ENCODE measurements at regions not wholly inside any gene's neighbourhood (a gene's known extent, or its start where the extent isn't known, plus 50 kb on each side); places are given as distances from the start of the nearest gene placed in this dataset.
"Not testable (repeated sequence)": the region's sequence is repeated elsewhere in the genome, so short reads cannot be mapped to it uniquely, and the experiment has no call there.

DNA sequence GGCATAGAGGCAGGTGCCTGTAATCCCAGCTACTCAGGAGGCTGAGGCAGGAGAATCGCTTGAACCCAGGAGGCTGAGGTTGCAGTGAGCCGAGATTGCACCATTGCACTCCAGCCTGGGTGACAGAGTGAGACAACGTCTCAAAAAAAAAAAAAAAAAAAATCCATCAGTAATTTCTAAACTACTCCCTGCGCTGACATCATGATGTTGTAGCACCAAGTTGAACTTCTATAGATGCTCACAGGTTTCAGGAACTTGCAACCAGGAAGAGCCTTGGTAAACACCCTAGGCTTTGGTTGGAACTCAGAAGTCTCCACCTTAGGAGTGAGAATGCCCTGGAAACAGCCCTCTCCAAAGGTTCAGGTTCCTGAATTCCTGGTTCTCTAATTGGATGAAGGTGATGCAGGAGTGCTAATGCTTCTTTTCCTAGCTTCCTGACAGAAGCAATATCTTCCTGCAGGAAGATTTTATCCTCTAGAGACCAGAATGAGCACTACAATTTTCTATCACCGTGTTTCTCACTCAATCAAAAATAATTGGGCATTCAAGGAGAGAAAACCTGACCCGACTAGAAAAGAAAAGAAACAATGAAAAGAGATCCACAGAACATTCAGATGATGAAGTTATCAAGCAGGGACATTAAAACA, 469.6 kb downstream of the GADD45G start:
- DNase-seq, result no peak

GRCh38 chr9:90077598-90077997, 472.8 kb downstream of the GADD45G start:
- not testable (repeated sequence) for DNase-seq

GRCh38 chr9:90078988-90079421, 474.2 kb downstream of the GADD45G start:
- DNase-seq, result no peak

DNA sequence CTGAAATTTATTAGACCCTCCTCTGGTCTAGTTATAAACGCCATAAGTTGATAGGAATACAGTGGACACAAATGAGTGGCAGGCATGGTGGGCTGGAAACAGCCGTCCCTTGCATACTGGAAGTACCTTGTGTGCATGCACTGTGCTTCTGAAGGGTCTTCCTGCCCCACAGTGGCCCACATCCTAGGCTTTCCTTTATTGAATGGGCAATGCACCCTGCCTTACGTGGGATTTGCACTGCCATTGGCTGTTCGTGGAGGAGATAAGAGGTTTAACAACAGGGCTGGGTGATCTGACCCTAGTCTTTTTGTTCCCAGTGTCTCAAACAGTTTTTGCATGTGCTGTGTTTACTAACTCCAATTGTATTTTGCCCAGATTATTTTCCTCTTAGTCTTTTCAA, 480.8 kb downstream of the GADD45G start:
- no peak for DNase-seq

DNA sequence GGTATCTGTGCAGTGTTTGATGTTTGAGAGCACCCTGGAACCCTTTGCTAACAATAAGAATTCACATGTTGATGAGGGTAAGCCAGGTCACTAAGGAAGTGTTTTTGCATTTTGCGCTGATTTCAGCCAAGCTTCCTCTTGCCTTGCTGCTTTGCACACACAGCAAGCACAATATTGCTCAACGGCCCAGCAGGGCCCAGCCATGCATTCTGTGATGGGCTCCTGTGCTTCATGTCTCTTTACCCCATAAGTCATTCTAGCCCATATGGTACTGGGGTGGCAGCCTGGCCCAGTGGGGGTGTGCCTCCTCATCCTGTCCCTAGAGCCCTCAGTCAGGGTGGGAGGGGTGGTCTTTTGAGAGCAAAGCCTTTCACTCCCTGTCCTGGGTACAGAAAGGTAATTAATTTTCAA, 481.3 kb downstream of the GADD45G start:
- DNase-seq, result no peak

- no peak for DNase-seq
Measured at GRCh38 chr9:90088434-90088833, 483.6 kb downstream of the GADD45G start.

- DNase-seq, result no peak
Measured at GRCh38 chr9:90088856-90089255, 484.0 kb downstream of the GADD45G start.

DNA sequence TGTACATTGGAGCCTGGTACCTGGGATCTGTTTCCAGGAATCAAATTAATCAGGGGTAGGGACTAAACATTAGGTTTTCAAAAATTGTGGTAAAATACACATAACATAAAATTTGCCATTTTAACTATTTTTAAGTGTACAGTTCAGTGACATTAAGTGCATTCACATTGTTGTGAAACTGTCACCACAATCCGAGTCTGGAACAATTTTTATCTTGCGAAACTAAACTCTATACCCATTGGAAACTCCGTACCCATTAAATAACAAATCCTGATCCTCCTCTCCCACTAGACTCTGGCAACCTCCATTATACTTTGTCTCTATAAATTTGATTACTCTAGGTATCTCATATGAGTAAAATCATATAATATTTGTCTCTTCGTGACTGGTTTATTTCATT, 486.2 kb downstream of the GADD45G start:
- no peak for DNase-seq

DNA sequence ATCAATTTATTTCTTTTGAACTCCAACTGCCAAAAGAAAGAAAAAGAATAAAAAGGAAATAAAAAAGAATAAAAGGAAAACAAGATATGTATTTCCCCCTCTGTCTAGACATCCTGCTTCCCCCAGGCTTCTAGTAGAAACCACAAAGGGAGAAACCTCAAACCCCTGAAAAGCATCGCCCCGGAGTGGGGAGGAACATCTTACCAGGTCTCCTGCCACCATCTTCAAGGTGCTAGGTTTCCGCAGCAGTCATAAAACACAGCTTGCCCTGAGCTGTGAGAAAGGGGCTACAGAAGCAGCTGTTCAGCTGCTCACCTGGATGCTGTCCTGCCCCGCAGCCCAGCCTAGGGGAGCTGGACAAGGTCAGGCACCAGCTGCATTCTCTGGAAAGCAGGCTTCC, 487.7 kb downstream of the GADD45G start:
- no peak for DNase-seq

DNA sequence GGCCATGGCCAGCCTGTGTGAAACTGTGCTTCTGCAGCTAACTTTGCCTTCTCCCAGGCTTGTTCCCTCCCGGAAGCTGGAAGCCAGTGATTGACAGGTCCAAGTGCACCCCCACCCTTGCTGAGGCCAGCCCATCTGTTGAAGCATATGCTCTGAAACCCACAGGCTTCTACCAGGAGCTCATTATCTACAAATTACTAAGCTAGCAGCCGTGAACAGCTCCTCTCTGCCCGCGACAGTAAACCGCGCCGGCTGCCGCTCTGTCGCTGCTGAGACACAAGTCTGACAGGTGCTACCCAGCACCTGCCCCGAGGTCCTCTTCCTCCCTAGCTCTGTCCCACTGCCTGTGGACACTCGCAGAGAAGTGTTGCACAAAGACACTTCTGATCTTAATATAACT, 490.9 kb downstream of the GADD45G start:
- DNase-seq, result no peak

DNA sequence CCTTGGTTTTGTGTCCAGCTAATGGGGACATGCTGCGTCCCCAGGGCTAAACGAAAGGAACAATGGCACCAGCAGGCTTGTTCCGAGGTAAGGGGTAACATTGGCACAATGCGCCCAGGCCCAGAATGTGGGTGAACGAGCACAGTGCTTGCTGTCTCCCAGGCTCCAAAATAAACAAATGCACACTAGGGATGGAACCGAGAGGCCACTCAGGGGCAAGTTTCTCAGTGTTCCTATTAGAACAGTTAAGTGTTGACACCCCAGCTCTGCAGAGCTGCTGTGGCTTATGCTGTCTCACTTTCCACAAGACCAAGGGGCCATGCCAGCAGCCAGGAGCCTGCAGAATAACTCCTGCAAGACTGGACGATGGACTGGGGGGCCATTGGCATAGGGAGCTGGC, 492.4 kb downstream of the GADD45G start:
- no peak for DNase-seq

- no peak for DNase-seq
Measured at GRCh38 chr9:90098408-90098807, 493.6 kb downstream of the GADD45G start.

GRCh38 chr9:90099262-90099963, 494.6 kb downstream of the GADD45G start:
- no peak for DNase-seq

GRCh38 chr9:90100014-90100413, 495.2 kb downstream of the GADD45G start:
- DNase-seq, result no peak

DNA sequence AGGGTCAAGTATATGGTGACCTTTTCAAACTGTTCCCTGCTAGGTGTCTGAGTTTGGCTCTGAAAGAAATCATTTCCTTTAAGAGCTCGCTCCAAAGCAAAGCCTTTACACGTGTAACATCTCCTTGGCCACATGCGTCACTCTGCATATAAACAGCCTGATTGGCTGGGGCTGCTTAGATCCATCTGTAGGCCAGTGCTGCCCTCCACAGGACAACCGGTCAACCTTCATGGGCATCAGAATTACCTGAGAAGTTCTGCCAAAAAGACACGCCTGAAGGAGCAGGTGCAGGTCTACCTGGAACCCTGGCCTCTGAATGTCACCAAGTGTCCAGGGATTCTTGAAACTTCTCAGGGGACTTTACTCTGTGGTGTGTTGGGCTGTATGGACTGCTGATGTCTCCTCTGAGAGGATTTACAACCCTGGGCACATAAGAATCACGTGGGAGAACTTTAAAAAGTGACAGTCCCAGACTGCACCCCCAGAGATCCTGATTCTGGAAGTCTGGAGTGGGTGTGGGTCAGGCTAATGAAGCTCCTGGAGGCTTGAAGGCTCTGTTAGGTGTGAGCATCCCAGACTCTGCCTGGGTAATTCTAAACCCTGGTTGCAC, 497.6 kb downstream of the GADD45G start:
- peak; percentile 84 for DNase-seq

DNA sequence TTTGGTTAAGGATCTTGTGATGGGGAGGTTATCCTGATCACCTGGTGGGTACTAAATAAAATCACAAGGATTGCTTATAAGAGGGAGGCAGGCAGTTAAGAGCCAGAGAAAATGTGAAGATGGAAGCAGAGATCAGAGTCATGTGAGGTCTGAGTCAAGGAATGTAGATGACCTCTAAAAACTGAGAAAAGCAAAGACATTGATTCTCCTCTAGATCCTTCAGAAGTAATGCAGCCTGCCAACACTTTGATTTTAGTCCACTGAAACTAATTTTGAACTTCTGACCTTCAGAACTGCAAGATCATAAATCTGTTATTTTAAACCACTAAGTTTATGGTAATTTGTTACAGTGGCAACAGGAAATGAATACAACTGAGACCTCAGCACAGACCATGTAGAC, 499.0 kb downstream of the GADD45G start:
- no peak for DNase-seq

GRCh38 chr9:90105773-90106172, 501.0 kb downstream of the GADD45G start:
- no peak for DNase-seq

- no peak for DNase-seq
Measured at GRCh38 chr9:90107040-90107725, 502.4 kb downstream of the GADD45G start.

DNA sequence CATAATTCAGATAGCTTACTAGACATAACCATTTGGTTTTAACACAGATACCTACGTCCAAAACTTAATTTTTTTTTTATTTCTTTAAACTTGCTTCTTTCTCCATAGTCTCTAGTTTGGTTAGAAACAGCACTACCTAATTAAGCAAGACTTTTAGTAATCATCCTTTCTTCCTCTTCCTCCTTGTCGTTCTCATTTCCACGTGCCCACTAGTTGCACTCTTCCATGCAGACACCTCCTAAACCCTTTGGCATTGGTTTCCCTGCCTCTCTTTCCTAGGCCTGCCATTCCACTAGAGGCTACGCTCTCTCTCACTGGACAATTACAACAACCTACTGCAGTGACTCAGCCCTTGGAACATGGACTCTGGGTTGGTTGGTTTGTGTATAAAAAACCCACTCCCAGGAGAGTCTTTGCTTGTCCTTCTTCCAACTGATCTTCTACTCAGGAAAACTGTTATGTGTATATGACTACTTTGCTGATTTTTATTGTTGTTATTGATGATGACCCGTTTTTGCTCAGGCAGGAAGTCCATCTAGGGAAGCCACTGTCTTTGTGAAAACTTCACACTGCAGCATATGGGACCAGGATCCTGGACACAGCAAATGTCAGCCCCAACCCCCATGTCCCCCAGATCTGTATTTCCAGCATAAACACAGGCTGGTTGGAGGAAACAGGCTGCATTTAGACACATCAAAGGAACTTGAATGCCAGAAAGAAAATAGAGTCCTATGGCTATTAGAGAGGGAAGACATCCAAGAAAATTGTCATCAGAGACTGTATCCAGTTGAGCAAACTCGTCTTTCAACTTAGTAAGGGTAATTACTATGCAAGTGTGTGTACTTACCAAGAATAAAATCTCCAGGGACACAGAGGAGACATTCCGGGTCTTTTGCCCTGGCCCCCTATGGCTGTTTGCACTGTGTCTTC, 503.2 kb downstream of the GADD45G start:
- no peak for DNase-seq

DNA sequence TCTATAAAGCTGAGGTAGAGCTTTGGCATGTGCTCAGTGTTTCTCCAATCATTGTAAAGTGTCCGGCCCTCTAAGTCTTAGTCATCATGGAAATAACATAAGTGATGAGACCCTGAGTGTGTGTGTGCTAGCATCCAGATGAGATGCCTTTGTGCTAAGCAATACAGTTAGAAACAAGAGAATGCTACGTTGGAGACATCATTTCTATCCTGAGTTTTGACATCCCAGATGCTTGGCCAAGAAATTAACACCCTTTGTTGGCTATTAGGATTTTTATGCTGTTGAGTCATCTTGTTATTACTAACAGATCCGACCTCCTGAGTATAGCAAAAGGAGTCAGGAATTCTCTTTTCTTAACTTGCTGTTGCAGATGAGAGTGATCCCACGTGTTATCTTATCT, 508.0 kb downstream of the GADD45G start:
- DNase-seq, result no peak

- DNase-seq, result no peak
Measured at GRCh38 chr9:90114641-90115425, 510.0 kb downstream of the GADD45G start.

DNA sequence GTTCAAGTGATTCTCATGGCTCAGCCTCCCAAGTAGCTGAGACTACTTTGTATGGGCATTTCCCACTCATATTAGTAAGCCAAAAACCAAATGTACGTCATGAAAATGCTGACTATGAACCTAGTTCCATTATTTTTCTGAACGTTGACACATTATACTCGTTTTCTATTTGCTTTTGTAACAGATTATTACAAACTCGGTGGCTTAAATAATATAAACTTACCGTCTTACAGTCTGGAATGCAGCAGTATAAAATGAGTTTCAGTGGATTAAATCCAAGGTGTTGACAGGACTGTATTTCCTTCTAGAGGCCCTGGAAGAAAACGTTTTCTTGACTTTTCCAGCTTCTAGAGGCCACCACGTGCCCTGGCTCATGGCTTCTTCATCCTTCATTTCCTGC, 517.0 kb downstream of the GADD45G start:
- DNase-seq, result no peak

All from CD4-positive, alpha-beta T cell treated with Interferon gamma for 1 hour (primary cell).